ENCODE measurements at regions not wholly inside any gene's neighbourhood (a gene's known extent, or its start where the extent isn't known, plus 50 kb on each side); places are given as distances from the start of the nearest gene placed in this dataset.

- TF ChIP-seq, protein P1, sequence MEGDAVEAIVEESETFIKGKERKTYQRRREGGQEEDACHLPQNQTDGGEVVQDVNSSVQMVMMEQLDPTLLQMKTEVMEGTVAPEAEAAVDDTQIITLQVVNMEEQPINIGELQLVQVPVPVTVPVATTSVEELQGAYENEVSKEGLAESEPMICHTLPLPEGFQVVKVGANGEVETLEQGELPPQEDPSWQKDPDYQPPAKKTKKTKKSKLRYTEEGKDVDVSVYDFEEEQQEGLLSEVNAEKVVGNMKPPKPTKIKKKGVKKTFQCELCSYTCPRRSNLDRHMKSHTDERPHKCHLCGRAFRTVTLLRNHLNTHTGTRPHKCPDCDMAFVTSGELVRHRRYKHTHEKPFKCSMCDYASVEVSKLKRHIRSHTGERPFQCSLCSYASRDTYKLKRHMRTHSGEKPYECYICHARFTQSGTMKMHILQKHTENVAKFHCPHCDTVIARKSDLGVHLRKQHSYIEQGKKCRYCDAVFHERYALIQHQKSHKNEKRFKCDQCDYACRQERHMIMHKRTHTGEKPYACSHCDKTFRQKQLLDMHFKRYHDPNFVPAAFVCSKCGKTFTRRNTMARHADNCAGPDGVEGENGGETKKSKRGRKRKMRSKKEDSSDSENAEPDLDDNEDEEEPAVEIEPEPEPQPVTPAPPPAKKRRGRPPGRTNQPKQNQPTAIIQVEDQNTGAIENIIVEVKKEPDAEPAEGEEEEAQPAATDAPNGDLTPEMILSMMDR (tag by site-specific recombination; IDR thresholded peaks at IDR 0.05), result no peak
- no peak for TF ChIP-seq BCL11A (tag by site-specific recombination; IDR thresholded peaks at IDR 0.05; ENCODE audit: low read depth)
- TF ChIP-seq ZSCAN30 (tag by site-specific recombination; IDR thresholded peaks at IDR 0.05), result no peak
- TF ChIP-seq YY1 (tag by site-specific recombination; IDR thresholded peaks at IDR 0.05), result no peak
- TF ChIP-seq ZNF202 (tag by site-specific recombination; IDR thresholded peaks at IDR 0.05; ENCODE audit: borderline replicate concordance), result no peak
- TF ChIP-seq REST (tag by site-specific recombination; IDR thresholded peaks at IDR 0.05), result no peak
- TF ChIP-seq ZNF660 (tag by site-specific recombination; IDR thresholded peaks at IDR 0.05), result no peak
- TF ChIP-seq, protein P2, sequence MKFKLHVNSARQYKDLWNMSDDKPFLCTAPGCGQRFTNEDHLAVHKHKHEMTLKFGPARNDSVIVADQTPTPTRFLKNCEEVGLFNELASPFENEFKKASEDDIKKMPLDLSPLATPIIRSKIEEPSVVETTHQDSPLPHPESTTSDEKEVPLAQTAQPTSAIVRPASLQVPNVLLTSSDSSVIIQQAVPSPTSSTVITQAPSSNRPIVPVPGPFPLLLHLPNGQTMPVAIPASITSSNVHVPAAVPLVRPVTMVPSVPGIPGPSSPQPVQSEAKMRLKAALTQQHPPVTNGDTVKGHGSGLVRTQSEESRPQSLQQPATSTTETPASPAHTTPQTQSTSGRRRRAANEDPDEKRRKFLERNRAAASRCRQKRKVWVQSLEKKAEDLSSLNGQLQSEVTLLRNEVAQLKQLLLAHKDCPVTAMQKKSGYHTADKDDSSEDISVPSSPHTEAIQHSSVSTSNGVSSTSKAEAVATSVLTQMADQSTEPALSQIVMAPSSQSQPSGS (tag by site-specific recombination; IDR thresholded peaks at IDR 0.05; ENCODE audit: low read depth), result no peak
- no peak for TF ChIP-seq ZNF112 (tag by site-specific recombination; IDR thresholded peaks at IDR 0.05)
- TF ChIP-seq PATZ1 (tag by site-specific recombination; IDR thresholded peaks at IDR 0.05), result no peak
- no peak for TF ChIP-seq ZBTB1 (tag by site-specific recombination; IDR thresholded peaks at IDR 0.05)
- no peak for TF ChIP-seq ZEB2 (tag by site-specific recombination; IDR thresholded peaks at IDR 0.05)
- no peak for TF ChIP-seq ZBTB8A (tag by site-specific recombination; IDR thresholded peaks at IDR 0.05)
- no peak for TF ChIP-seq ZNF777 (tag by site-specific recombination; IDR thresholded peaks at IDR 0.05; ENCODE audit: borderline replicate concordance)
These were observed 237.3 kb downstream of the BMP2 start for GRCh38 chr20:7004801-7005200.
